ENCODE measurements at regions not wholly inside any gene's neighbourhood (a gene's known extent, or its start where the extent isn't known, plus 50 kb on each side); places are given as distances from the start of the nearest gene placed in this dataset.

GRCh38 chr21:43316156-43316845, 110.6 kb downstream of the SIK1 start:
- TF ChIP-seq, protein P1, sequence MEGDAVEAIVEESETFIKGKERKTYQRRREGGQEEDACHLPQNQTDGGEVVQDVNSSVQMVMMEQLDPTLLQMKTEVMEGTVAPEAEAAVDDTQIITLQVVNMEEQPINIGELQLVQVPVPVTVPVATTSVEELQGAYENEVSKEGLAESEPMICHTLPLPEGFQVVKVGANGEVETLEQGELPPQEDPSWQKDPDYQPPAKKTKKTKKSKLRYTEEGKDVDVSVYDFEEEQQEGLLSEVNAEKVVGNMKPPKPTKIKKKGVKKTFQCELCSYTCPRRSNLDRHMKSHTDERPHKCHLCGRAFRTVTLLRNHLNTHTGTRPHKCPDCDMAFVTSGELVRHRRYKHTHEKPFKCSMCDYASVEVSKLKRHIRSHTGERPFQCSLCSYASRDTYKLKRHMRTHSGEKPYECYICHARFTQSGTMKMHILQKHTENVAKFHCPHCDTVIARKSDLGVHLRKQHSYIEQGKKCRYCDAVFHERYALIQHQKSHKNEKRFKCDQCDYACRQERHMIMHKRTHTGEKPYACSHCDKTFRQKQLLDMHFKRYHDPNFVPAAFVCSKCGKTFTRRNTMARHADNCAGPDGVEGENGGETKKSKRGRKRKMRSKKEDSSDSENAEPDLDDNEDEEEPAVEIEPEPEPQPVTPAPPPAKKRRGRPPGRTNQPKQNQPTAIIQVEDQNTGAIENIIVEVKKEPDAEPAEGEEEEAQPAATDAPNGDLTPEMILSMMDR (IDR thresholded peaks at IDR 0.05; ENCODE audit: poor library complexity): no peak
- TF ChIP-seq EZH2 (IDR thresholded peaks at IDR 0.05; ENCODE audit: borderline replicate concordance): no peak
